Jurkat, Clone E6-1 (cell line): ENCODE measurements at regions not wholly inside any gene's neighbourhood (a gene's known extent, or its start where the extent isn't known, plus 50 kb on each side); places are given as distances from the start of the nearest gene placed in this dataset.
A peak's percentile ranks its signal among the peaks of the same experiment; 100 is the strongest.

Experiments
- DNase-seq: peaks from one replicate; pipeline ENCODE4 v3.0.0-alpha.2; 2011; ENCODE audit warnings: low read depth, low spot score
- H3K4me3 ChIP-seq: 2 replicates; pipeline ENCODE4 v1.5.1; 2011; ENCODE audit warnings: mild to moderate bottlenecking, low read length, control low read depth, moderate library complexity

DNA sequence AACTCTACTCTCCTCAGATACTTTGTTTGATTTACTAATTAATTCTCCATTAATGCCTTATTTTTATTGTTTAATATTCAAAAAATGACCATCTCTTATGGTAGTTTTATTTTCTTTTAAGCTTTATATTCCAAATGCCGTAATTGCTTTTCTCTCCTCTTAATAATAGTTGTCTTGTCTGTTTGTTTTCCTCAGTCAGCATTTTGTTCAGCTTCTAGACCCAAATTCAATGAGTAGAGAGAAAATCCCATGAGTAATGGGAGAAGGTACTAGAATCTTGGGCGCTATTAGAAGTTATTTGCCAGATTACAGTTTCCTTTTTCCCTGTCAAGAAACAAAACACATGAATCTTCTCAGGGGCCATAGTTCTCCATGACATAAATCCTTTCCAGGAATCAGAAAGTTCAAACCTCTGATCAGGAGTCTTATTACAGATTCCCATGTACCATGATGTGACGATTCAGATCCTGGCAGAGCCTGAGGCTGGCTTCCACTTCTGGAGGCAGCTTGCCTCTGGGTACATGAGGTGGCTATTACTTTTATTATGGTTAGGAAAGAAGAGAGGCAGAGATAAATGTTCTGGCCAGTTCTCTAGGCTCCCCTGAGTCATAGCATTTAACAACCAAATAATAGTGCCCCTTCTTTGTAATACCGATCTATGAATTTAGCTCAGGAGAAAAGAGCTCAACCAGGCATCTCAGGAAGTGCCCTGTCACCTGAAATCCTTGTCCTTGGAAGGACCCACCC is 485.1 kb upstream of the SETBP1 start:
- no peak for DNase-seq
- H3K4me3 ChIP-seq: no peak overlapping the region

DNA sequence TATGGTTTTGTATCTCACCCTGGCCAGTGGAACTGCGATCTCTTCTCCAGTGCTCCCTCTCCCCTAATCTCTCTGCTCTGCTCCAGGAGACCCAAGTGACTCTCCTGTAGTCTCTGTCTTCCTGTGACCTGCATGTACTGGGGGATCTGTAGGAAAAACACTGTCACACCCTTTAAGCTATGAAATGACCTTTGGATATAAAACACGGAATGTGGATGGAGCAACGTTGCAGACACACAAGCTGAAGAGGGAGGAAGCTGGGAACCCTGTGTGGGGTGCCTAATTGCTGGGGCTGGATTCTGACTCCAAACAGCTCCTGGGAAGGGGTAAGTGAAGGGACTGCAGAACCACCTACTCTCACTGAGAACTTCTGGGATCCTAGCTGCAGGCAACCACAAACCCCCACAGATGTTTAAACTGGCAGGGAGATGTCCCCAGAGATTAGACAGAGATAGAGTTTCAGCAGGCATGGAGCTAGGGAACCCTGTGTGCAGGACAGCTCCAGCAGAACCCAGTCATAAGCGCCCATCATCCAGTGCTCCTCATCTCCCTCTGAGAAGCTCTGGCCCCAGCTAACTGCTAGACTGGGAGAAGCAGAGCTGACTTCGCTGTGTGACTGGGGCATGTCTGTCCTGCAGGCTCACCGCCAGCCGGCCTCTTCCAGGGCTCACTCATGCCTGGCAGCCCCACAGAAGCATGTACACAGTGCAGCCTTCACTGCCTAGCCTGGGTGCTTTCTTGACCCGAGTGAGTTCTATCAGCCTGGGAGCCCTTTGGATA is 482.7 kb upstream of the SETBP1 start:
- H3K4me3 ChIP-seq: no peak overlapping the region
- no peak for DNase-seq

DNA sequence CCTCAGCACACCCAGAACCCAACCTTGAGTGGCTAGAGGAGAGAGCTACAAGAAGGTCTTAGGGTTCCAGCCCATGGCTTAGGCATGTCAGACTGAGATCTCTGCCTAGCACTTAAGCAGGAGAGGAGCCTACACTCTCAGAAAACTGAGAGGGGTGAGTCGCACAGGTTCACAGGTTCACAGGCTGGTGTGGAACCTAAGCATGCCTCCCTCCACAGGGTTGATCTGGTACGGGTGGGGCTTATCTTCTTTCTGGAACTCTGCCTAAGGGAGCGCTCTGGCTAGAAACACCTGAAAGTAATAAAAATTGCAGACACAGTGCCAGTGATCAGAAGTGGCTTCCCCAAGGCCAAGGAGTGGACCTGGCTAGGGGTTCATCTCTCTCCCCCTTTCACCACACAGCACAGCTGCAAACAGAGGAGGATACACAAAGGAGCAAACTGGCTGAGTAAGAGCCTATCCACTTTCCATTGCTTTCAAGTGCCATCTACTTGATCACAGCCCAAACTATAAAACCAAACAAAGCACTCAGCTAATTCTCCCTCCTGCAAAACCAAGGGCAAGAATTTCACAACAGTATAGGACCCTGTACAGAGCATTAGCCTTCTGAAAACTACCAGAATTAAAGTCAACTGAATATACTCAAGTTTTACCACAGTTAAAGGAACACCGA is 481.9 kb upstream of the SETBP1 start:
- DNase-seq: no peak
- no peak overlapping the region for H3K4me3 ChIP-seq

DNA sequence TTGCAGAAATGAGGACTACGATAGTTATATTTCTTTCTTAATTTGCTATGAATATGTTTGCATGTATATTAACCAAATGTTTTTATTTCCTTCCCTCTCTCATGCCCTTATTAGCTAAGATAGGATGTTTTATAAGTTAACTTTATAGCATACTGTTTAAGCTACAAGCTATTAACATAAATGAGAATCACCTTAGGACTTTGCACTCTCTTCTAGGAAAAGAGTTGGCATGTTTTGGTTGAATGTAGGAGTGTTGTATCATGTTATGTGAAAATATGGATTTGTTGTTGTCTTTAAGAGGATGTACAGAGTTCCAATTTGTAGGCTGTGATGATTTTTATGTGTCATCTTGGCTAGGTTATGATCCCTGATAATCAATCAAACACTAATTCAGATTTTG is 467.4 kb upstream of the SETBP1 start:
- H3K4me3 ChIP-seq: no peak overlapping the region
- no peak for DNase-seq

DNA sequence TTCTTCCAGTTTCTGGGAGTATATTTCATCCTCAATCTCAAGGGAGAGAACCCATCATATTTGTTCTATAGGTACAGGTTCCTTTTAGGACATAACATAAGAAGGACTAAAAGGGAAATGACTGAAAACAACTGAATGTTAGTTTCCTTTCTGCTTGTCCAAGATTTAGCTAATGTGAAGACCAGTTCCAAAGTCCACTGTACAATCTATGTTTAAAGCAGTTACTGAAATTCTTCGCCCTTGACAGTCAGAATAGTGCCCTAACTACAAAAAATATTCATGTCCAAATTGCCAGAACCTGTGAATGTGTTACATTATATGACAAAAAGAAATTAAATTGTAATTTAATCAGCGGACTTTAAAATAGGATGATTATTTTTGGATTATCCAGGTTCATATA is 466.3 kb upstream of the SETBP1 start:
- no peak for DNase-seq
- no peak overlapping the region for H3K4me3 ChIP-seq

DNA sequence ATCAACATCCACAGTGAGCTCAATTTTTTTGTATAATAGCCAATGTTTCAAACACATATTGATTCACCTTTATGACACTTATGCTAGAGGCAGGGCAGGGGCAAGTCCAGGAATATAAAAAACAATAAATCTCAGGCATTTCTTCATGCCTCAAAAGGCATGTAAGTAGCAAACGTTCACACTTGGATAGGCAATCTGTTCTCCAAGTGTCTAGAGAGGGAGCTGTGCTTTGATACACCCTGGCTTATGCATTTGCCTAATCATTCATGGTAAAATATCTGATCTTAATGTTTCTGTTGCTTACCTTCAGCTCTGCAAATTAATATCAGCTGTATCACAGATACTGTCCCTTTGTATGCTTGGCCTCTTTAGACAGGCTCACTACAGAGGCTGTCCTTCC is 464.5 kb upstream of the SETBP1 start:
- no peak overlapping the region for H3K4me3 ChIP-seq
- no peak for DNase-seq

DNA sequence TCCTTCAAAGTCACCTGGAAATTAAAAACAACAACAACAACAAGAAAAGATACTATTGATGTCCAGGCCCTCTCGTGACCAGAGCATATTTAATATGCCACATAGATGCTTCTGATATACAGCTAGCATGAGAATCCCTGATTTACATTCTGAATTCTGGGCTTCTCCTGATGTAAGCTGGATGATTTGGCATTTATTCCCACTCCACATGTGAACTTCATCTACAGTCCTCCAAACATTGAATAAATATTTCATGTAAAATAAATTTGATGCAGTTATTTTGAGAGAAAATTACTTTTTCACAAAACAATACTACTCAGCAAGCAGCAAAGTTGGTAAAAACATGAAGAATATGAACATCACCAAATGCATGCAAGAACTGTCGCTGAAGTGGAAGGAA is 453.2 kb upstream of the SETBP1 start:
- H3K4me3 ChIP-seq: no peak overlapping the region

DNA sequence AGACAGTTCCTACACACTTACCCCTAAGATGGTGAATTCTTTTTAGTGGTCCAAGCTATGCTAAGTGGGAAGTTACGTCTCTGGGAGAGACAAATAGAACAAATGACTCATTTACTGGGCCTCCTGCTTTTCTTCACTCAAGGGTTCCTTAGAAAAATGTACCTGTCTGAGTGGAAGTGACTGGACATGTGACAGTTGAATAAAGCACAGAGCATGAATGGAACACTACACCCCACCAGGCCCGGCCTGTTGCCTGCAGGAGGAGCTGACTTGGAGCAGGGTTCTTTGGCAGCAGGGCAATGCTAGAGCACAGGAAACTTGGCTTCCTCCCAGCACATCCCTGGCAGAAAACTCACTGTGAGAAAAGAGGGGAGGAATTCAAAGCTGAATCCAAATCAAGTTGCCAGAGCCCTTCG is 451.0 kb upstream of the SETBP1 start:
- H3K4me3 ChIP-seq: no peak overlapping the region
- DNase-seq: no peak

More for the DNA sequence above, 453.2 kb upstream of the SETBP1 start:
- no peak for DNase-seq

DNA sequence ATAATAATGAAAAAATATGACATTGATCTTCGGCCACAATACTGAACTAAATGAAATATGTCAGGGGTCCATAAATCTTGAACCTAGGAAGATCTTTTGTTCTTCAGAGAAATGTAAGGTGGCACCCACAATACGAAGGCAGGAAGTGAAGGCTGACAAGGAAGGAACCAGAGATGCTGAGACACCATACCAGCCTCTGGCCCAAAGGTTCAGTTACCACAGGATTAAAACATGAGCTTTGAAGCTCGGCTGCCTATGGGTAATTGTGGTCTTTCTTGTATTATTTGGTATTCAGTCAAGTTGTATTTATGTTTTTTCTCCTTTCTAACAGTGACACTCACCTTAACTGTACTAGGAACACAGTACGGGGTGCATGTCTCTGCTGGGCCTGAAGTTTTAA is 448.8 kb upstream of the SETBP1 start:
- H3K4me3 ChIP-seq: no peak overlapping the region
- DNase-seq: peak; percentile 1

DNA sequence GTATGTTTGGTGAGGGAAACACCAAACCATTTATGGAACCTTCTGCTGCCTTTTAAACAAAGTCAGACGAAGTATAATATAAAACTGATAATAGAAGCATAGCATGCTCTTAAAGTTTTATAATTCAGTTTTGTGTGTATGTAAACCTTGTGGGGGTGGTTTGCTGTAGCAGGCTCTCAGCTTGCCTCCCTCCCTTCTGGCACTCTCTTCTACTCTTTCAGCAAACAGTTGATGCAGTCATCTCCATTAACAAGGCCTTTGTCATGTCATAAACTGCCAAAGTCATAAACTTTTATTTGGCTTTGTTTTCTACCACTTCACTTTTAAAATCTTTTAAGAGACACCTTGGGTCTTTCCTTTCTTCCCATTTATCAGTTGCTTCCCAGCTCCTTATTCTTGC is 448.2 kb upstream of the SETBP1 start:
- no peak for DNase-seq
- no peak overlapping the region for H3K4me3 ChIP-seq

DNA sequence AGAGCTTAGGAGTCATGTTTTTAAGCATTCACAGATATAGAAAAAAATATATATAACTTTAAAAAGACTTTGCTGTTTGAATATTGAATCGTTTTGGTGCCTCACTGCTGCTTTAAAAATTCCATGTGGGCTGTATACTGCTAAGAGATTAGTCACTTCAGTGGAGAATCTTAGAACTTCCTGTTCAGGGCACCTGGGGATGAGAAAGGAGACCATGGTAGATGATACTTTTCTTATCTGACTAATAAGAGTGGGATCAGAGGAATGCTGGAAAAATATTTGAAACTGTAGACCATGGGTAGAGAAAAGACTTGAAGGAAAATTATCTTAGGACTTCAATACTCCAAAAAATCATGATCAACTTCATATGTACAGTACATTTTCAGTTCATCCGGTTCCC is 442.2 kb upstream of the SETBP1 start:
- no peak for DNase-seq
- H3K4me3 ChIP-seq: no peak overlapping the region

DNA sequence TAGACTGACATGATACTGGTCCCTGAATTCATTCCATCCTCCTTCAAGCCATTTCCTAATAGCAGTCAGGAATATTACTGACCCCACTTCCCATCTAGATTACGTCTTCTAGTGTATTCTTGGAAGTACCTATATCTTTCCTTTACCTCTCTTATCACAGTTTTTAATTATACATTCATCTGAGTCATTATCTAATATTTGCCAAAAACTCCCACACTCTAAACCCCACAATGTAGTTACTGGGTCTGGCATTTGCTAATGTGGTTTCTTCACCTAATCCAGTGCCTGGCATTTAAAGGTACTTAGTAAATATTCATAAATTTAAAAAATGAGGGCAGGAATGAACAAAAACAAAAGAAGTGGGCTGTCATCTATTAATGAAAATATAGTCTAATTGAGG is 441.8 kb upstream of the SETBP1 start:
- no peak overlapping the region for H3K4me3 ChIP-seq
- no peak for DNase-seq

DNA sequence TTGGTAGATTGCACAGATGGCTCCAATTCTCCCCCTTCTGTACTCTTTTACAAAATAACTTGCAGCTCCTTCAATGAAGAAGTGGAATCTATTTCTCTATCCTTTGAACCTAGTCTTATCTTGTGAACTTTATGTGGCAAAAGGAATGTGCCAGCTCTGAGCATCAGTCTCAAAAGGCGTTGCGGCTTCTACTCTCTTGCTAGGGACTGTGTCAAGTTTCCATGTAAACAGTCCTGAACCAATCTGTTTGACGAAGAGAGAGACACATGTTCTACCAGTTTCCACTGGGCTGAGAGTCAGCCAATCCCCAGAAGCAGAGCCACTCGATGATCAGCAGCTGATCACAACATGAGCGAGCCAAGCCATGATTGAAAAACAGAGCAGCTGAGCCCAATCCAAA is 439.7 kb upstream of the SETBP1 start:
- DNase-seq: no peak
- H3K4me3 ChIP-seq: no peak overlapping the region

DNA sequence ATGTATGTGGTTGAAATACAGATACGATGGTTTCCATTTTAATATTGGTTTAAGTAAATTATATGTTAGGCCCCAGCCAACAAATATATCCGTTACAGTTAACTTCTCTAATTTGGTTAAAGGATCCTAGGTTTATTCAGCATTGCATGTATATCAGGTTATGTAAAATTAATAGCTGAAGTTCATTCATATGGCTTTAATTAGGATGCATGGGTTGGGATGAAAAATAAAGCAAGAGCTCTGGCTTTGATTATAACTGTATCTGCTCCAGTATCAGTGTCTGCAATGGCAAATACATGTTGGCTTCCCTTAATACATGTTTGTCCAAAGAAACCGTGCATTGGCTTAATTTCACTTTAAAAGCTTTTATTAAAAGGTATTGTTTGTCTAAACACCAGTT is 435.7 kb upstream of the SETBP1 start:
- no peak overlapping the region for H3K4me3 ChIP-seq
- DNase-seq: no peak

DNA sequence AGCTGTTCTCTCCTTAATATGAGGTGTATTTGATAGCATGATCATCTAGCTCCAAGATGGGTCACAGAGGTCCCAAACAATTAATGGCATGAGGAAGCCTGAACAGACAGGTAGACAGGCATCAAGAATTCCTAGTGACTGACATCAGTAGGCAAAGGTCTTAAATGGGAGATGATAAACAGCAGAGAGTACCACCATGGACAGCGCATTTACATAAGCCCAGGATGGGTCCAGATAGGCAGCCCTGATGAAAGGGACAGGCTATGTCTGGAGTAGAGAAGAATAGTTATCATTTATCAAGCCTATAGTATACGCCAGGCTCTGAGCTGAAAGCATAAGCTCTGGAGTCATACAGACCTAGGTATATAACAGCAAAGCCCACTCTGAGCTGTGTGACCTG is 434.7 kb upstream of the SETBP1 start:
- no peak for DNase-seq
- H3K4me3 ChIP-seq: no peak overlapping the region

DNA sequence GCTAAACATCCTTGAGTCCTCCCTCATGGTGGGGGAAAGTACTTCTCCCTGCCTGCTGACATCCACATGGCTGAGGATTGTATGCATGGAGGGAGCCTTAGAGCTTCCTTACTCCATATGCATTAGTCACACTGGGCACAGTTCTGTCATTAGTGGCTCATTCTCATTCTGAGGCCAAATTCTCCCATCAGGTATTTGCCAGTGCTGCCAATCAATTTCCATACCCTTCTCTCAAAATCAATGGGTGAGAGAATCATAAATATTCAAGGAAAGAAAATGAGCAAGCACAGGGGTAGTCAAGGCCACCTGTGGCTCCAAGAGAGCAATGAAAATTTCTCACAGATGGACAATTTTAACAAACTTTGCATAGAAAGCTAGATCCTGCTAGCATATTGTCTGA is 422.6 kb upstream of the SETBP1 start:
- DNase-seq: no peak
- H3K4me3 ChIP-seq: no peak overlapping the region

DNA sequence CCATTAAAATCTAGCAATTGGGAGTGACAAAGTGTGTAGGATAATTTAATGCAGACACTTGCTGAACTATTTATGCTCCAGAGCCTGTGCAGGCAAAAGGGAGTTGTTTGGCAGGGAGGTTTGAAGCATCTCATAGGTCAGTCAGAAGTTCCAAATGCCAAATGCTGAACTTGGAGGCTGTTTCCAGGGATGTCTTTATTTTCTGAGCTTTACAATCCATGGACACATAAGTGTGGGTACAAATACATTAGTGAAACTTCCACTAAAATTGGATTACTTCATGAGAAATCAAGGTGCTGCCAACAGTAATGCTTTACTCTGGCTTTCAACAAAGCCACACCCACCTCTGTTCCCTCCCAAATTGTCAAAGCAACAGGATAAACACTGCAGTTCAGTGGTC is 422.1 kb upstream of the SETBP1 start:
- DNase-seq: no peak
- H3K4me3 ChIP-seq: no peak overlapping the region

DNA sequence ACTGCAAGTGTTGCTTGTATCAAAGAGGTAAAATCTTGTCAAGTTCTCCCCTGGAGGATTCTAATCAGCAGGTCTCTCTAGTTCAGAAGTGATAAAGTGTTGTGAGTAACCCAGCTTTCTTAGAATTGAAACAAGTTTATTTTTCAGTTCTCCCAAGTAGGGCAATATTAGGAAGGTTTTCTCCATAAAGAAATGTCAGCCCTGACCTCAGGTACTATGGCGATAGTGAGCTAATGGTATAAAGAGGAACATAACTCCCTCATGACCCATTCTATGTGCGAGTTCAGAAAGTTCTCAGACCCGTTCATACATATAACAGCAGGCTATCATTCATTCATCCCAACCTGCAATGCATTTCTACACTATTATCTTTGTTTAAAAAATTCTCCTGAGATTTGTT is 421.1 kb upstream of the SETBP1 start:
- H3K4me3 ChIP-seq: no peak overlapping the region
- DNase-seq: no peak

DNA sequence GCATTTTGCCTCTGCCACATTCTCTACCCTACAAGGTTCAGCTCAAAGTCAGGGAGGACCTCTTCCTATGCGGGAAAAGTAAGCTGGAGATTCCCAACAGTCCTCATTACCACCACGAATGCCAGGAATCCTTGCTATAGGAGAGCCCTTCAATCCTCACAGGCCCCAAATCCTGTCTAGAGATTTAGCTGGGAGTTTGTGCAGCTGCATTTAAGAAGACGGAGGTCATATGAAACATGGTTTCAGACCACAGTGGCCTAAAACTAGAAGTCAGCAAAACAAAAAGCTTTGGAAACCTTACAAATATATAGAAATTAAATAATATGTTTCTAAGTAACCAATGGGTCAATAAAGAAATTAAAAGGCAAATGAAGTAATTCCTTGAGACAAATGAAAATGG is 415.3 kb upstream of the SETBP1 start:
- no peak overlapping the region for H3K4me3 ChIP-seq
- no peak for DNase-seq

DNA sequence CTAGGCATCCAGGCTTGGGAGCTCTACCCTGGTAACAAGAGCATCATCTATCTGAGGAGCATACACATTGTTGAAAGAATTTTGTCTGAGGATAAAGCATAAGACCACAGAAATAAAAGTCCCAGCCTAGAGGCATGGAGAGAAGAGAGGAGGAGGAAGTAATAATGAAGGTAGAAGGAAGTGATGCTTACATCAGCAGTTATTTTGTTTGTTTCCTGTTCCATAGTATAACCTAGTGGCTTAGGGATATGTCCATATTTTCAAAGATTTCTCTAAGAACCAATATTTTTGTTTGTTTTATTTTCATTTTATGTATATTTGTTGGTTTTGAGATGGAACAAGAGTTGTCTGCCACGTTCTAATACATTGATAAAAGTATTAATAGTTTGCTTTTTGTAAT is 407.4 kb upstream of the SETBP1 start:
- H3K4me3 ChIP-seq: no peak overlapping the region
- no peak for DNase-seq
